Central memory CD8-positive, alpha-beta T cell (primary cell): ENCODE measurements at regions not wholly inside any gene's neighbourhood (a gene's known extent, or its start where the extent isn't known, plus 50 kb on each side); places are given as distances from the start of the nearest gene placed in this dataset.

Experiments
- ATAC-seq: fragments of 150-1000 bp; cut with Tn5 transposase; replicated peaks from 2 replicates; pipeline ENCODE4 v1.10.0; 2022; ENCODE audit warnings: mild to moderate bottlenecking, moderate FRiP score, moderate number of reproducible peaks; ENCODE audit not compliant: poor library complexity, severe bottlenecking; ENCODE audit errors: extremely low read depth
- DNase-seq, 2 donors: peaks; one replicate each; pipeline ENCODE4 v3.0.0; 2021; ENCODE audit warnings: low spot score in 2 of 2
- H3K27ac Mint-ChIP-seq: one replicate; pipeline ENCODE4 v1.8.0; 2022; ENCODE audit warnings: low read depth, mild to moderate bottlenecking, moderate library complexity, mixed read lengths
- H3K27me3 Mint-ChIP-seq: one replicate; pipeline ENCODE4 v1.8.0; 2022; ENCODE audit warnings: mixed read lengths
- H3K36me3 Mint-ChIP-seq: one replicate; pipeline ENCODE4 v1.8.0; 2022; ENCODE audit warnings: mild to moderate bottlenecking, moderate library complexity, mixed read lengths; ENCODE audit not compliant: insufficient read depth
- H3K4me1 Mint-ChIP-seq: one replicate; pipeline ENCODE4 v1.8.0; 2022; ENCODE audit warnings: mixed read lengths
- H3K4me3 Mint-ChIP-seq: one replicate; pipeline ENCODE4 v1.8.0; 2022; ENCODE audit warnings: mild to moderate bottlenecking, moderate library complexity, mixed read lengths
- H3K9me3 Mint-ChIP-seq: one replicate; pipeline ENCODE4 v1.8.0; 2022; ENCODE audit warnings: mixed read lengths

- Mint-ChIP-seq H3K4me1 (no peaks in the 10 kb centered on the region), H3K9me3 (no peaks in the 10 kb centered on the region), H3K27me3 (peaks cover 50% of the 10 kb centered on the region), H3K27ac (no peak overlapping the region), H3K4me3 (no peak overlapping the region), H3K36me3 (no peaks in the 10 kb centered on the region)
- no peak for DNase-seq
- no peak for ATAC-seq
Observed at GRCh38 chr11:134911514-134912180, 499.6 kb upstream of the B3GAT1 start.

GRCh38 chr11:134908583-134908982, 496.5 kb upstream of the B3GAT1 start:
- no peak for ATAC-seq
- peaks cover 48% of the 10 kb centered on the region for H3K27me3 Mint-ChIP-seq
- DNase-seq = no peak
- no peak overlapping the region for H3K27ac Mint-ChIP-seq
- H3K4me1 Mint-ChIP-seq = no peaks in the 10 kb centered on the region
- H3K9me3 Mint-ChIP-seq = no peaks in the 10 kb centered on the region
- no peak overlapping the region for H3K4me3 Mint-ChIP-seq
- H3K36me3 Mint-ChIP-seq = no peaks in the 10 kb centered on the region

GRCh38 chr11:134907636-134908035, 495.6 kb upstream of the B3GAT1 start:
- H3K4me3 Mint-ChIP-seq = no peak overlapping the region
- no peak overlapping the region for H3K27ac Mint-ChIP-seq
- no peaks in the 10 kb centered on the region for H3K36me3 Mint-ChIP-seq
- no peak for ATAC-seq
- H3K9me3 Mint-ChIP-seq = no peaks in the 10 kb centered on the region
- peaks cover 49% of the 10 kb centered on the region for H3K27me3 Mint-ChIP-seq
- no peak for DNase-seq
- H3K4me1 Mint-ChIP-seq = no peaks in the 10 kb centered on the region

- DNase-seq (no peak), ATAC-seq (no peak)
- Mint-ChIP-seq H3K27ac (no peak overlapping the region), H3K36me3 (no peaks in the 10 kb centered on the region), H3K9me3 (no peaks in the 10 kb centered on the region), H3K4me3 (no peak overlapping the region), H3K27me3 (peaks cover 57% of the 10 kb centered on the region), H3K4me1 (no peaks in the 10 kb centered on the region)
Observed at GRCh38 chr11:134906356-134906955, 494.4 kb upstream of the B3GAT1 start.

GRCh38 chr11:134905928-134906327, 493.9 kb upstream of the B3GAT1 start:
- no peak for DNase-seq
- Mint-ChIP-seq H3K9me3 (no peaks in the 10 kb centered on the region), H3K27ac (no peak overlapping the region), H3K36me3 (no peaks in the 10 kb centered on the region), H3K4me1 (no peaks in the 10 kb centered on the region), H3K4me3 (no peak overlapping the region), H3K27me3 (peaks cover 63% of the 10 kb centered on the region)
- ATAC-seq = no peak

GRCh38 chr11:134905517-134905916, 493.5 kb upstream of the B3GAT1 start:
- Mint-ChIP-seq H3K27me3 (peaks cover 66% of the 10 kb centered on the region), H3K36me3 (no peaks in the 10 kb centered on the region), H3K9me3 (no peaks in the 10 kb centered on the region), H3K27ac (no peak overlapping the region), H3K4me3 (no peak overlapping the region), H3K4me1 (no peaks in the 10 kb centered on the region)
- ATAC-seq (no peak), DNase-seq (no peak)

GRCh38 chr11:134904103-134904790, 492.2 kb upstream of the B3GAT1 start:
- H3K9me3 Mint-ChIP-seq = no peaks in the 10 kb centered on the region
- H3K4me1 Mint-ChIP-seq = no peaks in the 10 kb centered on the region
- no peak overlapping the region for H3K4me3 Mint-ChIP-seq
- H3K36me3 Mint-ChIP-seq = peaks cover 1% of the 10 kb centered on the region
- peaks cover 78% of the 10 kb centered on the region for H3K27me3 Mint-ChIP-seq
- DNase-seq = no peak
- H3K27ac Mint-ChIP-seq = no peak overlapping the region
- ATAC-seq = no peak

- Mint-ChIP-seq H3K4me3 (no peak overlapping the region), H3K9me3 (no peaks in the 10 kb centered on the region), H3K27me3 (peaks cover 81% of the 10 kb centered on the region), H3K36me3 (peaks cover 1% of the 10 kb centered on the region), H3K27ac (no peak overlapping the region), H3K4me1 (no peaks in the 10 kb centered on the region)
- ATAC-seq (no peak), DNase-seq (no peak)
Observed at GRCh38 chr11:134901955-134902918, 490.2 kb upstream of the B3GAT1 start.

GRCh38 chr11:134901542-134901941, 489.5 kb upstream of the B3GAT1 start:
- Mint-ChIP-seq H3K27me3 (peaks cover 84% of the 10 kb centered on the region), H3K9me3 (no peaks in the 10 kb centered on the region), H3K4me1 (no peaks in the 10 kb centered on the region), H3K36me3 (peaks cover 1% of the 10 kb centered on the region), H3K4me3 (no peak overlapping the region), H3K27ac (no peak overlapping the region)
- ATAC-seq (no peak), DNase-seq (no peak)

- no peak for ATAC-seq
- H3K4me1 Mint-ChIP-seq = no peaks in the 10 kb centered on the region
- no peak for DNase-seq
- H3K27ac Mint-ChIP-seq = no peak overlapping the region
- H3K27me3 Mint-ChIP-seq = peaks cover 82% of the 10 kb centered on the region
- H3K9me3 Mint-ChIP-seq = no peaks in the 10 kb centered on the region
- H3K36me3 Mint-ChIP-seq = no peaks in the 10 kb centered on the region
- no peak overlapping the region for H3K4me3 Mint-ChIP-seq
Observed at GRCh38 chr11:134893810-134894685, 482.0 kb upstream of the B3GAT1 start.

GRCh38 chr11:134890446-134890845, 478.4 kb upstream of the B3GAT1 start:
- H3K9me3 Mint-ChIP-seq = no peaks in the 10 kb centered on the region
- H3K4me3 Mint-ChIP-seq = no peak overlapping the region
- ATAC-seq (no peak), DNase-seq (no peak)
- no peak overlapping the region for H3K27ac Mint-ChIP-seq
- H3K27me3 Mint-ChIP-seq = peaks cover 77% of the 10 kb centered on the region
- no peaks in the 10 kb centered on the region for H3K36me3 Mint-ChIP-seq
- H3K4me1 Mint-ChIP-seq = no peaks in the 10 kb centered on the region

GRCh38 chr11:134889832-134890231, 477.8 kb upstream of the B3GAT1 start:
- Mint-ChIP-seq H3K4me1 (no peaks in the 10 kb centered on the region), H3K27ac (no peak overlapping the region), H3K36me3 (no peaks in the 10 kb centered on the region), H3K4me3 (no peak overlapping the region), H3K27me3 (peaks cover 77% of the 10 kb centered on the region), H3K9me3 (no peaks in the 10 kb centered on the region)
- ATAC-seq (no peak), DNase-seq (no peak)
